Stimulated activated CD8-positive, alpha-beta memory T cell treated with anti-CD3 and anti-CD28 coated beads, Interleukin-4, amount 100 ng/mL, for 1 hour (primary cell): ENCODE measurements at regions not wholly inside any gene's neighbourhood (a gene's known extent, or its start where the extent isn't known, plus 50 kb on each side); places are given as distances from the start of the nearest gene placed in this dataset.
"Not testable (repeated sequence)": the region's sequence is repeated elsewhere in the genome, so short reads cannot be mapped to it uniquely, and the experiment has no call there.

Experiments
- DNase-seq, 2 donors: peaks; one replicate each; pipeline ENCODE4 v3.0.0-alpha.2; 2020; ENCODE audit warnings: low read depth in 2 of 2, low spot score in 1 of 2

DNA sequence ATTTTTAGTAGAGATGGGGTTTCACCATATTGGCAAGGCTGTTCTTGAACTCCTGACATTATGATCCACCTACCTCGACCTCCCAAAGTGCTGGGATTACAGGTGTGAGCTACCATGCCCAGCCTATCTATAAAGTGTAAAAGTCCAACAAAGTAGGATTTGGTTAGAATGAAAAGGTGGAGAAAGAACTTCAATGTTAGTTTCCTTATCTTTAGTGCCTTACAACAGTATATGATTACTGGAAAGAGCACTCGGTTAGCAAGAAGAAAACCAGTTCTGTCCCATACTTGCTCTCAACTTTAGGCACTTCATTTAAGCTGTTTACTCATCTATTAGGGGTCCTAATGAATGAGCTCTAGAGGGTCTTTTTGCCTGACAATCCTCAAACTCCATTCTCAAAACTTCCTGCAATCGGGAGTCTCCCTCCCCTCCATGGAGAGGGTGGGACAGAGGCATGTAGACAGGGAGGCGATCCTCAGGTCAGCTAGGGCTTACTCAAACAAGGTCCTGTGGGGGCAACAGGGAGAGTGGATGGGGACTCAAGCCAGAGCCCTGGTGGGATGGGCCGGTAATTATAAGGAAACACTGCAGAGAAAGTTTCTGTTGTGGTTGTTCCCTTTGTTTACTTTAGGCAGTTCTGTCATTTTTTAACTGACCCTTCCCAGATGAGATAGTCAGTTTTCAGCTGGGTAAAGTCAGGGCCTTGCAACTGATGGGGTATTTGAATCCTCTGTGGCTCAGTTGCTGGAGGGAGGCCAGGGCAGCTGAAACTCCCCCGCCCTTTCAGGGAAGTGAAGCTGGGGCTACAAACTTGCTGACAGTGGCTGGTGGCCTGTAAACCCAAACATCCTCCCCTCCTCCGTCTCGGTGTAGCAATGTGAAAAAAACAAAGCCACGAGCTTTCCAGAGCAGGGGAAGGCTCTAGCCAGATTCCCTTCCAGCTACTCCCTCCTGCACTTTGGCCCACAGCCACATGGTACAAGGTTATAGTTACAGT is 64.4 kb upstream of the NOTCH2NLA start:
- DNase-seq = not testable (repeated sequence)

DNA sequence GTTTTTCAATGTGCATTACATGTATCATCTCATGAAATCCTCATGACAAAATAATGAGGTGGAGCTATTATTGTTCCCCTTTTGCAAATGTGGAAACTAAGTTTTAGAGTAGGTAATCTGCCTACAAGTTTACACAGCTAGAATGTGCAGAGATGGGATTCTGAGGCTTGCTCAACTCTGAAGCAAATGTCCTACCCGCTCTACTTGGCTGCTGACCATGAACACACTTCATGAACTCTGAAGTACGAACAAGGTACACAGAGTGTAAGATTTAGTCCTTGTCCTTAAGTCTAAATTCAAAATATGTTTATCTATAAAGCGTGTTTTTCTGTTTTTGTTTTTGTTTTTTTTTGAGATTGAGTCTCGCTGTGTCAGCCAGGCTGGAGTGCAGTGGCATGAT is 63.6 kb upstream of the NOTCH2NLA start:
- not testable (repeated sequence) for DNase-seq

DNA sequence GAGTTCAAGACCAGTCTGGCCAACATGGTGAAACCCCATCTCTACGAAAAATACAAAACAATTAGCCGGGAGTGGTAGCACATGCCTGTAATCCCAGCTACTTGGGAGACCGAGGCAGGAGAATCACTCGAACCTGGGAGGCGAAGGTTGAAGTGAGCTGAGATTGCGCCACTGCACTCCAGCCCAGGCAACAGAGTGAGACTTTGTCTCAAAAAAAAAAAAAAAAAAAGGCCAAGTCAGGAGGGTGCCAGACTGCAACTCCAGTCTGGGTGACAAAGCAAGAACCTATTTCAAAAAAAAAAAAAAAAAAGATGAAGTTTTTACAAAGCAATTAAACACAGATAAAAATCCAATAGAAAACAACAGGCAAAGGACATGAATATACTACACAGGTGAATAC is 59.1 kb upstream of the NOTCH2NLA start:
- not testable (repeated sequence) for DNase-seq

DNA sequence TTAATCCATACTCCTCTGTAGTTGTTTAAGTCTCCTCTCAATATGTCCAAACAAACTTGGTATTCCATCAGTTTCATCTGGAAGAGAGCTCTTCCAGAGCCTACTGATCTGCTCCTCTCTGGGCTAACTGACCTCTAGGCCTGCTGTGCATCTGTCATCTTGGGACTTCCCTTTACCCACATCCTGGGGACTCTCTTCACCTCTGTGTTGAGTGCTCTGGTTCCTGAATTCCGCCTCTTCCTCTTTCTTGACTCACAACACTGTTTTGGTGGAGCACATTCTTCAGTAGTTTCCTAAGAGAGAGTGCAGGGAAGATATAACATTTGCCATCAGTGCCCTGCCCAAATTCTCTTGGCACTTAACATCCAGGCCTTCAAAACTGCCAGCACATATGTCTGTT is 55.9 kb upstream of the NOTCH2NLA start:
- not testable (repeated sequence) for DNase-seq

DNA sequence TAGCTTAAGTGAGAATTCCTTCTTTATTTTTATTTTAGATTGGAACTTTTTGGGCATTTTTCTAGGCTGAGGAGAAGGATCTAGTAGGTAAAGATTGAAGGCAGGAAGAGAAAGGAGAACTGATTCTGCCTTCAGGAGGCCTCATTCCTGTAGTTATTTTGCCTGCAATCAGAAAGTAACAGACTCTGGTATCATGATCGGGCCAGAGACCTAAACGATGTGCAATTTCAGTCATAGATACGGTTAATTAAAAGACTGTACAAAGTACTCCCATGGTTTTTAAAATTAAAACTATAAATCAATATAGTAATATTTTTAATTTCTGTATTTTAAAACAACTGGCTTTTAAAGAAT is 54.7 kb upstream of the NOTCH2NLA start:
- DNase-seq = not testable (repeated sequence)

DNA sequence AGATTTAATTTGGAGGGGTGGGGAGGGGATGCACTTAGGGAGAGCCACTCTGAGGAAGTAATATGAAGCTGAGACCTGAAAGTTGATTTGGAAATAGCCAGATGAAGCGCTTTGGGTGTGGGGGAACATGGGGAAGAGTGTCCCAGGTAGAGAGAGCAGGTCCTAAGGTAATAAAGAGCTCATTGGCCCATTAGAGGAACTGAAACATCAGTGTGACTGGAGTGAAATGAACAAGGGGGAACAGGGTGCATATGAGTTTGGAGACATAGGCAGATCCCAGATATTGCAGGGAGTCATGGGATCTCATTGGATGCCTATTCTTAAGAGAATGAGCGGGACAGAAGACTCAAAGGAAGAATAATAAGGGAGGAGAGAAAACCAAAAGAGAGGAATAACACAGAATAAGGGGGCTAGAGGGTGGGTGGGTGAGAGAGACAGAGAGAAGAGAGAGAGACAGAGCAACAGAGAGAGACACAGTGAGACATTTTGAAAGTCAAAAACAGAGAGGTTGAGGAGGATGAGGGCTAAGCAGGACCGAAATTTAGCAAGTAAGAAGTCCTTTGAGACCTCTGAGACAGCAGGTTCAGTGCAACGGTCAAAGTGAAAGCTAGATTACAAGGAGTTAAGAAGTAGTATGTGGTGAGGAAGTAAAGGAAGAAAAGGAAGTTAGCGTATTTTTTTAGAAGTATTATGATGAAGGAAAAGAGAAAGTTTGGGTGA is 54.1 kb upstream of the NOTCH2NLA start:
- DNase-seq = not testable (repeated sequence)

DNA sequence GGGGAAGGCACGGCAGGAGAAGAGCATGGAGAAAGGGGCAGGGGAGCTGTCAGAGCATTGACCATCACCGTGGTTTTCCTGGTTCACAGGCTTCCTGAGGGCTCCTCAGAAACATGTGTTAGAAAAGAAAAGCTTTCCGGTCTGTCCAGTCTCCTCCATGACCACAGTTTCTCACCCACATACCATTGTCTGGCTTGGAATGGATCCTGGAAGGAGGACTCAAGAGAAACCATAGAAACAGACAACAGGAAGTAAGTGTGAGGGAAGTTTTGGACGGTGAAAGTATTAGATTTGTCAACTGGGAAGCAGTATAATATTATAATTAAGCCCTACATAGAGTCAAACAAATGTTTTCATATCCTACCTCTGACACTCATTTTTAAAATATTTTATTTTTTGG is 52.7 kb upstream of the NOTCH2NLA start:
- not testable (repeated sequence) for DNase-seq

DNA sequence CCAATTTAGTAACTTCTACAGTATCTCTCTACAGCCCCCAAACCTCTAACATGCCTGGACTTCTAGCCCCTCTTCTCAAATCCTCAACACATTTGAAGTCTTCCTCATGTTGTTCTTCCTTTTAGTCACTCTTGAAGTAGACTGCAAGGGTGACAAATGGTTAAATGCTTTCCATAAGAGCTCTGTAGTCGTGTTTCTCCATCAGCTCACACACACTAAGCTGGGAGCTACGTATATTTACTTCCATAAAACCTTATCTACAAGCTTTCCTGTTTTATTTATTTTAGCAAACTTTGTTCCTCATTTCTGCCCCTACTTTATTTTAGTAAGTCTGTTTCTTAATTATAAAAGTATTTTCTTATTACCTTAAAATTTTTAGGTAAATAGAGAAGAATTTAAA is 49.9 kb upstream of the NOTCH2NLA start:
- DNase-seq = not testable (repeated sequence)
